Medulla oblongata (tissue), 1 donor: ENCODE measurements at regions not wholly inside any gene's neighbourhood (a gene's known extent, or its start where the extent isn't known, plus 50 kb on each side); places are given as distances from the start of the nearest gene placed in this dataset.

Source experiments
- DNase-seq: peaks from one replicate; pipeline ENCODE4 v3.0.0-alpha.2; 2015; ENCODE audit errors: extremely low spot score

GRCh38 chr4:20590849-20591248, 109.4 kb upstream of the PACRGL start:
- no peak for DNase-seq

DNA sequence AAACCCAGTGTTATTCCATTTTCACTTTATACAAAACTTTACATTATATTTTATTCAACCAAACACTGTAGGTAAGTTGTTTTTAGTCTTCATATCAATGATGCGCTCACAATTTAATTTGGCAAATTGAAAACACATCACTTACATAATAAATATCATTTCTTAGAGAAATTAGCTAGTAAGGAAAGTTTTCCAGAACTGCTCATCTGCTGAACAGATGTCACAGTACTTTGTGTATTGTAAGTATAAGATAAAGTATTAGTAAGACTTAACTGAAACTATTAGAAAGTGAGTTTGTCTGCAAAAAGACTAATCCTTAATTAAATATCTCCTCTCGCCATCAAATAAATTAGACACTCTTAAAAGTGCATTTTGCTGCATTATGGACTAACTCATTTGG, 108.7 kb upstream of the PACRGL start:
- no peak for DNase-seq

- DNase-seq: no peak
These were observed 108.2 kb upstream of the PACRGL start for GRCh38 chr4:20592013-20592412.

GRCh38 chr4:20592663-20593062, 107.6 kb upstream of the PACRGL start:
- no peak for DNase-seq

GRCh38 chr4:20598626-20599025, 101.6 kb upstream of the PACRGL start:
- no peak for DNase-seq

GRCh38 chr4:20603671-20604313, 96.5 kb upstream of the PACRGL start:
- no peak for DNase-seq

DNA sequence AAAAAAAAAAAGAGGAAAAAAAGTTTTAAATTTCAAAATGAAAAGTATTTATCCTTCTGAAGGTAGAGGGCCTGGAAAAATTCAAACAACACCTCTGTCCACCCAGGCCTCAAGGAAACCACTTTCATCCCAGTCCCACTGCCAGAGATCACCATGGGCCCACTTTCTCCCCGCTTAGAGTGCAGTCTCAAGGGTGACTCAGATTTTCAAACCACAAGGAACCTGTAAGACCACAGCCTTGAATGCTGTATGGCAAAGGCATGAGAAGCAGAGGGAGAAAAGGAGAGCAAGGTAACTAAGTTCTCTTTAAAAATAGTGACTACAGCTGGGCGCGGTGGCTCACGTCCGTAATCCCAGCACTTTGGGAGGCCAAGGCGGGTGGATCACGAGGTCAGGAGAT, 87.9 kb upstream of the PACRGL start:
- no peak for DNase-seq

- no peak for DNase-seq
These were observed 85.4 kb upstream of the PACRGL start for GRCh38 chr4:20614816-20615215.

GRCh38 chr4:20615486-20616260, 84.6 kb upstream of the PACRGL start:
- DNase-seq: no peak

DNA sequence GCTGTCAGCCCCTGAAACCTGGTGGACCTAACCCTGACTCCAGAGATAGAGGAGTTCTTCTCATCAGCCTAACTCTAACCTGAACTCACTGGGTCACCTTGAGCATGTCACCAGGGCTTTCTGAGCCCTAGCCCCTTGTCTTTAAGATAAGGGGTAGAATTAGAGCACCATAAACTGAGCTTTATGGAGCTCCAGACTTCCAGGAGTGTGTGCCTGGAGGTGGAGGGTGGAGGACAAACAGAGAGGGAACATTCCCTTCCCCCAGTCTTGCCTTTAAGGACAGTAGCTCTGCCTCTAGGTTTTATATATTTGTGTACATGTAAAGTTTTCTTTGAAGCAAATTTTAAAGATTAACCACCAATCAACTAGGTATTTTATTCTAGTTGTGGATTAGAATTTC, 83.9 kb upstream of the PACRGL start:
- no peak for DNase-seq

- no peak for DNase-seq
These were observed 83.4 kb upstream of the PACRGL start for GRCh38 chr4:20616848-20617247.

GRCh38 chr4:20617678-20618396, 82.4 kb upstream of the PACRGL start:
- DNase-seq: peak; percentile 81

GRCh38 chr4:20618731-20619130, 81.5 kb upstream of the PACRGL start:
- no peak for DNase-seq

GRCh38 chr4:20621476-20621875, 78.8 kb upstream of the PACRGL start:
- DNase-seq: no peak

GRCh38 chr4:20622701-20623100, 77.6 kb upstream of the PACRGL start:
- no peak for DNase-seq

- DNase-seq: peak; percentile 47
These were observed 76.3 kb upstream of the PACRGL start for GRCh38 chr4:20623939-20624338.

GRCh38 chr4:20624793-20625374, 75.4 kb upstream of the PACRGL start:
- DNase-seq: no peak

- peak; percentile 55 for DNase-seq
These were observed 74.8 kb upstream of the PACRGL start for GRCh38 chr4:20625426-20625825.

DNA sequence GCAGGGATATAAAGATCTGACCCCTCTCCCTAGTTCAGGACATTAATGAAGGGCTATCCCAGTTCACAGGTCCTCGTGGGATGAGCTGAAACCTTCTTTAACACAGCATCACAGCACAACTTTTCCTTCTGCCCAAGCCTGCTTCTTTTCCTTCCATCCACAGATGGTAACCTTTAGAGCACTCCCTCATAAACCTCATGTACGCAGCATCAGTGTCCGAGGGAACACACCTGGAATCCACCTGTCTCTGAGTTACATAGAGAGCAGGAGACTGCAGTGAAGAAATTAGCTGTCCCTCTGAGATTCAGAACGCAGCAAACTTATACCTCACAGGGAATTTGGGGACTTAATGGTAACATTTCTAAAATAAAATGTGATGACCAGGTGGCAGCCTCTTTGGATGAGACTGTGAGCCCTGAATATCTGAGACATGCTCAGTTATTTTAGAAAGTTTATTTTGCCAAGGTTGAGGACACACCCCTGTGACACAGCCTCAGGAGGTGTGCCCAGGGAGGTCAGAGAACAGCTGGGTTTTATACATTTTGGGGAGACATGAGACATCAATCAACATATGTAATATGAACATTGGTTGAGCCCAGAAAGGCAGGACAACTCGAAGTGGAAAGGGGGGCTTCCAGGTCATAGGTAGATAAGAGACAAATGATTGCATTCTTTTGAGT, 73.8 kb upstream of the PACRGL start:
- DNase-seq: no peak

- DNase-seq: no peak
These were observed 72.4 kb upstream of the PACRGL start for GRCh38 chr4:20627866-20628265.

GRCh38 chr4:20629186-20630106, 70.8 kb upstream of the PACRGL start:
- DNase-seq: peak; percentile 24
